ENCODE measurements at regions not wholly inside any gene's neighbourhood (a gene's known extent, or its start where the extent isn't known, plus 50 kb on each side); places are given as distances from the start of the nearest gene placed in this dataset.

- H3K27me3 ChIP-seq (ENCODE audit: insufficient read depth): no peaks in the 10 kb centered on the region
- no peak for DNase-seq
Observed at GRCh38 chr3:170811515-170811914, 58.5 kb downstream of the RPL22L1 start.

DNA sequence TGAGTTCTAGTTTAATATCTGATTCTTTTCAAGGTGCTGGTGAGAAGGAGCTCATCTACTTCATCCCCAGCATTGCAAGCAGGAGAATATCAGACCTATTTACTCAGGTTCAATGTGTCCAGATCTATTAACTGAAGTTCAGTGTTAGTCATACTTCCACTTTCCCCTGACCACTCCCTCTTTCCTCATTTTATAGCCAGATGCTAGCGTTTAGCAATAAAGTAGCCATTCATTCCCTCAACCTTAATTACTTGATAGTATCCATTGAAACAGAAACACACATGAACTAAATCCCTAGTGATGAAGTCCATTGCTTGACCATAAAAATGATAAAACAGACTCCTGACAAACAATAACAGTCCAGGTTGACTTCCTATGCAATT, 60.0 kb downstream of the RPL22L1 start:
- H3K4me3 ChIP-seq (ENCODE audit: low read depth in 2 of 2, low read length in 1 of 2): no peak overlapping the region
- H3K36me3 ChIP-seq (replicated peaks in 1 of 2; ENCODE audit: control insufficient read depth in 1 of 2, insufficient read depth in 2 of 2, low read length in 1 of 2): no peaks in the 10 kb centered on the region
- no peaks in the 10 kb centered on the region for H3K27me3 ChIP-seq (ENCODE audit: insufficient read depth)
- TF ChIP-seq, protein P1, sequence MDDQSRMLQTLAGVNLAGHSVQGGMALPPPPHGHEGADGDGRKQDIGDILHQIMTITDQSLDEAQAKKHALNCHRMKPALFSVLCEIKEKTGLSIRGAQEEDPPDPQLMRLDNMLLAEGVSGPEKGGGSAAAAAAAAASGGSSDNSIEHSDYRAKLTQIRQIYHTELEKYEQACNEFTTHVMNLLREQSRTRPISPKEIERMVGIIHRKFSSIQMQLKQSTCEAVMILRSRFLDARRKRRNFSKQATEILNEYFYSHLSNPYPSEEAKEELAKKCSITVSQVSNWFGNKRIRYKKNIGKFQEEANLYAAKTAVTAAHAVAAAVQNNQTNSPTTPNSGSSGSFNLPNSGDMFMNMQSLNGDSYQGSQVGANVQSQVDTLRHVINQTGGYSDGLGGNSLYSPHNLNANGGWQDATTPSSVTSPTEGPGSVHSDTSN (IDR thresholded peaks at IDR 0.05): peak; percentile 58
- TF ChIP-seq FOXM1 (IDR thresholded peaks at IDR 0.05; ENCODE audit: low read depth) (no peak), RXRA (IDR thresholded peaks at IDR 0.05; ENCODE audit: borderline replicate concordance, low read depth) (peak; percentile 32; the same call in 1 of the 2 replicates), EP300 (IDR thresholded peaks at IDR 0.05; ENCODE audit: borderline replicate concordance in 1 of 2, low read depth in 1 of 2, low read length in 1 of 2) (peak; percentile 18 to 51; a peak in 2 of 4 replicates), USF2 (IDR thresholded peaks at IDR 0.05; ENCODE audit: borderline replicate concordance, low read depth, low read length) (no peak), CHD2 (IDR thresholded peaks at IDR 0.05; ENCODE audit: low read length, partially characterized antibody) (no peak), TCF12 (IDR thresholded peaks at IDR 0.05) (peak; percentile 77)
- TF ChIP-seq, protein P2, sequence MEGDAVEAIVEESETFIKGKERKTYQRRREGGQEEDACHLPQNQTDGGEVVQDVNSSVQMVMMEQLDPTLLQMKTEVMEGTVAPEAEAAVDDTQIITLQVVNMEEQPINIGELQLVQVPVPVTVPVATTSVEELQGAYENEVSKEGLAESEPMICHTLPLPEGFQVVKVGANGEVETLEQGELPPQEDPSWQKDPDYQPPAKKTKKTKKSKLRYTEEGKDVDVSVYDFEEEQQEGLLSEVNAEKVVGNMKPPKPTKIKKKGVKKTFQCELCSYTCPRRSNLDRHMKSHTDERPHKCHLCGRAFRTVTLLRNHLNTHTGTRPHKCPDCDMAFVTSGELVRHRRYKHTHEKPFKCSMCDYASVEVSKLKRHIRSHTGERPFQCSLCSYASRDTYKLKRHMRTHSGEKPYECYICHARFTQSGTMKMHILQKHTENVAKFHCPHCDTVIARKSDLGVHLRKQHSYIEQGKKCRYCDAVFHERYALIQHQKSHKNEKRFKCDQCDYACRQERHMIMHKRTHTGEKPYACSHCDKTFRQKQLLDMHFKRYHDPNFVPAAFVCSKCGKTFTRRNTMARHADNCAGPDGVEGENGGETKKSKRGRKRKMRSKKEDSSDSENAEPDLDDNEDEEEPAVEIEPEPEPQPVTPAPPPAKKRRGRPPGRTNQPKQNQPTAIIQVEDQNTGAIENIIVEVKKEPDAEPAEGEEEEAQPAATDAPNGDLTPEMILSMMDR (IDR thresholded peaks at IDR 0.05): no peak
- ChIA-PET POLR2A (no interaction called here), CTCF (interaction anchor here (0.7 to 9.5 kb wide), 25 partner anchors 11 to 395 kb away, joined by 3 to 316 read pairs (median 4); partner anchors contain the start of genes CLDN11 and SLC7A14)
- 7% methylated on average over 1 of the region's 1 CpG for WGBS (ENCODE audit: low lambda C conversion rate)
- peak; percentile 13 for DNase-seq
- no peaks in the 10 kb centered on the region for H4K20me1 ChIP-seq (ENCODE audit: insufficient read depth)
- peak overlapping the region; percentile 32; the same call in 1 of the 2 replicates for H3K4me2 ChIP-seq
- no peak overlapping the region for H3K9ac ChIP-seq
- peak overlapping the region; percentile 31 to 48; a peak in 2 of 4 replicates for H3K27ac ChIP-seq (ENCODE audit: low read depth in 2 of 2, low read length in 1 of 2)
- no peaks in the 10 kb centered on the region for H3K9me2 ChIP-seq
- peaks cover 11 to 13% of the 10 kb centered on the region in 2 experiments for H3K4me1 ChIP-seq (ENCODE audit: control insufficient read depth in 1 of 2, insufficient read depth in 2 of 2, low read depth in 1 of 2, low read length in 1 of 2)
- no peaks in the 10 kb centered on the region for H3K79me2 ChIP-seq (ENCODE audit: insufficient read depth)
- peak overlapping the region; percentile 16; the same call in 1 of the 2 replicates for H2AFZ ChIP-seq (ENCODE audit: low read depth)
- no peaks in the 10 kb centered on the region for H3K9me3 ChIP-seq
- peaks cover 12% of the 10 kb centered on the region for H3F3A ChIP-seq (replicated peaks; ENCODE audit: insufficient read depth)

More at GRCh38 chr3:170811515-170811914, 58.5 kb downstream of the RPL22L1 start:
- Histone ChIP-seq H3K4me3 (ENCODE audit: low read depth in 2 of 2, low read length in 1 of 2) (no peak overlapping the region), H3K36me3 (replicated peaks in 1 of 2; ENCODE audit: control insufficient read depth in 1 of 2, insufficient read depth in 2 of 2, low read length in 1 of 2) (no peaks in the 10 kb centered on the region), H3F3A (replicated peaks; ENCODE audit: insufficient read depth) (peaks cover 12% of the 10 kb centered on the region), H3K9me3 (no peaks in the 10 kb centered on the region), H3K79me2 (ENCODE audit: insufficient read depth) (no peaks in the 10 kb centered on the region), H3K9ac (no peak overlapping the region), H2AFZ (ENCODE audit: low read depth) (no peak overlapping the region), H3K9me2 (no peaks in the 10 kb centered on the region), H3K4me2 (no peak overlapping the region), H4K20me1 (ENCODE audit: insufficient read depth) (no peaks in the 10 kb centered on the region), H3K4me1 (ENCODE audit: control insufficient read depth in 1 of 2, insufficient read depth in 2 of 2, low read depth in 1 of 2, low read length in 1 of 2) (peaks cover 11 to 13% of the 10 kb centered on the region in 2 experiments), H3K27ac (ENCODE audit: low read depth in 2 of 2, low read length in 1 of 2) (peak overlapping the region; percentile 19 to 25; a peak in 2 of 4 replicates)
- WGBS (ENCODE audit: low lambda C conversion rate): 68% methylated on average over 5 of the region's 5 CpGs
- peak; percentile 56; the same call in 1 of the 2 replicates for TF ChIP-seq FOSL2 (IDR thresholded peaks at IDR 0.05; ENCODE audit: borderline replicate concordance, low read depth)
- TF ChIP-seq TCF12 (IDR thresholded peaks at IDR 0.05): peak; percentile 59; the same call in 1 of the 2 replicates
- TF ChIP-seq, protein P1 (IDR thresholded peaks at IDR 0.05): peak; percentile 42; the same call in 1 of the 2 replicates
- TF ChIP-seq POLR2AphosphoS5 (IDR thresholded peaks at IDR 0.05; ENCODE audit: low read depth, low read length): no peak
- peak; percentile 41; the same call in 1 of the 2 replicates for TF ChIP-seq NFIC (IDR thresholded peaks at IDR 0.05; ENCODE audit: borderline replicate concordance)
- TF ChIP-seq JUND (IDR thresholded peaks at IDR 0.05): peak; percentile 58
- ChIA-PET CTCF (interaction anchor here (0.6 to 9.5 kb wide), 89 partner anchors 9 to 774 kb away, joined by 3 to 316 read pairs (median 4); partner anchors contain the start of genes CLDN11, EIF5A2, RPL22L1 and SKIL), POLR2A (no interaction called here)

Measured in SK-N-SH (cell line).